ENCODE measurements at regions not wholly inside any gene's neighbourhood (a gene's known extent, or its start where the extent isn't known, plus 50 kb on each side); places are given as distances from the start of the nearest gene placed in this dataset.
"Not testable (repeated sequence)": the region's sequence is repeated elsewhere in the genome, so short reads cannot be mapped to it uniquely, and the experiment has no call there.

- DNase-seq (ENCODE audit: low spot score) (no peak), ATAC-seq (ENCODE audit: insufficient number of reproducible peaks, low FRiP score, low read depth) (no peak)
- H3K4me1 ChIP-seq (ENCODE audit: control insufficient read depth in 1 of 2, low read depth in 2 of 2), result no peaks in the 10 kb centered on the region
- no peaks in the 10 kb centered on the region for H3K36me3 ChIP-seq
- TF ChIP-seq, protein P1, sequence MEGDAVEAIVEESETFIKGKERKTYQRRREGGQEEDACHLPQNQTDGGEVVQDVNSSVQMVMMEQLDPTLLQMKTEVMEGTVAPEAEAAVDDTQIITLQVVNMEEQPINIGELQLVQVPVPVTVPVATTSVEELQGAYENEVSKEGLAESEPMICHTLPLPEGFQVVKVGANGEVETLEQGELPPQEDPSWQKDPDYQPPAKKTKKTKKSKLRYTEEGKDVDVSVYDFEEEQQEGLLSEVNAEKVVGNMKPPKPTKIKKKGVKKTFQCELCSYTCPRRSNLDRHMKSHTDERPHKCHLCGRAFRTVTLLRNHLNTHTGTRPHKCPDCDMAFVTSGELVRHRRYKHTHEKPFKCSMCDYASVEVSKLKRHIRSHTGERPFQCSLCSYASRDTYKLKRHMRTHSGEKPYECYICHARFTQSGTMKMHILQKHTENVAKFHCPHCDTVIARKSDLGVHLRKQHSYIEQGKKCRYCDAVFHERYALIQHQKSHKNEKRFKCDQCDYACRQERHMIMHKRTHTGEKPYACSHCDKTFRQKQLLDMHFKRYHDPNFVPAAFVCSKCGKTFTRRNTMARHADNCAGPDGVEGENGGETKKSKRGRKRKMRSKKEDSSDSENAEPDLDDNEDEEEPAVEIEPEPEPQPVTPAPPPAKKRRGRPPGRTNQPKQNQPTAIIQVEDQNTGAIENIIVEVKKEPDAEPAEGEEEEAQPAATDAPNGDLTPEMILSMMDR (IDR thresholded peaks at IDR 0.05), result no peak
- no peaks in the 10 kb centered on the region for H3K9me3 ChIP-seq
- no peaks in the 10 kb centered on the region for H3K27me3 ChIP-seq (replicated peaks; ENCODE audit: insufficient read depth)
- no peak overlapping the region for H3K4me3 ChIP-seq
- no peak overlapping the region for H3K27ac ChIP-seq
These were observed 363.2 kb downstream of the OMA1 start for GRCh38 chr1:58183286-58183685.

GRCh38 chr1:58180537-58180936 lies 366.0 kb downstream of the OMA1 start:
- DNase-seq (ENCODE audit: low spot score) (no peak), ATAC-seq (ENCODE audit: insufficient number of reproducible peaks, low FRiP score, low read depth) (no peak)
- TF ChIP-seq, protein P1 (IDR thresholded peaks at IDR 0.05), result no peak
- Histone ChIP-seq H3K9me3 (no peaks in the 10 kb centered on the region), H3K27ac (no peak overlapping the region), H3K4me1 (ENCODE audit: control insufficient read depth in 1 of 2, low read depth in 2 of 2) (no peaks in the 10 kb centered on the region), H3K4me3 (no peak overlapping the region), H3K27me3 (replicated peaks; ENCODE audit: insufficient read depth) (no peaks in the 10 kb centered on the region), H3K36me3 (no peaks in the 10 kb centered on the region)

DNA sequence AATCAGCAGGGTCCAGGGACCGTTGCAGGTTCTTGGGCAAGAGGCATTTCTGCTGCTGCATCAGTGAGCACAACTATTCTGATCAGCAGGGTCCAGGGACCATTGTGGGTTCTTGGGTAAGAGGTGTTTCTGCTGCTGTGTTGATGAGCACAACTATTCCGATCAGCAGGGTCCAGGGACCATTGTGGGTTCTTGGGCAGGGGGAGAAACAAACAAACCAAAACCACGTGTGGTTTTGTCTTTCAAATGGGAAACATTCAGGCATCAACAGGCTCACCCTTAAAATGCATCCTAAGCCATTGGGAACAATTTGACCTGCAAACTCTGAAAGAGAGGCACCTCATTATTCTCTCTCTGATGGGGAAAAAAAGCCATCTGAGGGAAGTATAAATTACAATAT lies 377.4 kb downstream of the OMA1 start:
- not testable (repeated sequence) for H3K9me3 ChIP-seq; H3K4me1 ChIP-seq (ENCODE audit: control insufficient read depth in 1 of 2, low read depth in 2 of 2); H3K27me3 ChIP-seq (replicated peaks; ENCODE audit: insufficient read depth); H3K36me3 ChIP-seq; H3K27ac ChIP-seq; DNase-seq (ENCODE audit: low spot score); ATAC-seq (ENCODE audit: insufficient number of reproducible peaks, low FRiP score, low read depth); H3K4me3 ChIP-seq

GRCh38 chr1:58167131-58167530 lies 379.4 kb downstream of the OMA1 start:
- DNase-seq (ENCODE audit: low spot score); H3K4me1 ChIP-seq (ENCODE audit: control insufficient read depth in 1 of 2, low read depth in 2 of 2); H3K27ac ChIP-seq; H3K27me3 ChIP-seq (replicated peaks; ENCODE audit: insufficient read depth); H3K9me3 ChIP-seq; H3K36me3 ChIP-seq; ATAC-seq (ENCODE audit: insufficient number of reproducible peaks, low FRiP score, low read depth); H3K4me3 ChIP-seq: not testable (repeated sequence)

GRCh38 chr1:58166417-58166816 lies 380.1 kb downstream of the OMA1 start:
- H3K27me3 ChIP-seq (replicated peaks; ENCODE audit: insufficient read depth), result no peaks in the 10 kb centered on the region
- ATAC-seq (ENCODE audit: insufficient number of reproducible peaks, low FRiP score, low read depth) (no peak), DNase-seq (ENCODE audit: low spot score) (no peak)
- H3K4me1 ChIP-seq (ENCODE audit: control insufficient read depth in 1 of 2, low read depth in 2 of 2), result no peaks in the 10 kb centered on the region
- TF ChIP-seq, protein P1 (IDR thresholded peaks at IDR 0.05), result no peak
- H3K9me3 ChIP-seq, result no peaks in the 10 kb centered on the region
- no peaks in the 10 kb centered on the region for H3K36me3 ChIP-seq
- no peak overlapping the region for H3K27ac ChIP-seq
- H3K4me3 ChIP-seq, result no peak overlapping the region

DNA sequence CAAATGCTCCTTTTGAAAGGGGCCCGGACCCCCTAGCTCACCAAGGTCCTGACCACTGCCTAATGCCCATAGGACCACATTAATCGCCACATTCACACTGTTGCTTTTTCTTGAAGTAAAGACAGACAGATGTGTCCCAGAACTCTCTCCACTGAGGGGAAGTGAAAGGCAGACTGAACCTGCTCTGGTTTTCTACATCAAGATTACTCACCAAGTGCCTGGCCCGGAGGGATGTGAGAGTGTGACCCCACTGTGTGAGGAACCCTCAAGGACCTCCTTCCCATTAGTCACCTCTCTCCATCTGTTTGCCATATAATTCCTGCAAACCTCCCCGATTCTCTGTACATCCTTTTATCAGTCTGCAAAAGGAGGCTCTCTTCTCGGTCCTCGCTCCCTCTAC lies 381.5 kb downstream of the OMA1 start:
- ATAC-seq (ENCODE audit: insufficient number of reproducible peaks, low FRiP score, low read depth), result no peak
- H3K27ac ChIP-seq, result no peak overlapping the region
- no peak overlapping the region for H3K4me3 ChIP-seq
- no peaks in the 10 kb centered on the region for H3K27me3 ChIP-seq (replicated peaks; ENCODE audit: insufficient read depth)
- TF ChIP-seq, protein P1 (IDR thresholded peaks at IDR 0.05), result no peak
- H3K9me3 ChIP-seq, result no peaks in the 10 kb centered on the region
- no peaks in the 10 kb centered on the region for H3K4me1 ChIP-seq (ENCODE audit: control insufficient read depth in 1 of 2, low read depth in 2 of 2)
- DNase-seq (ENCODE audit: low spot score), result no peak
- H3K36me3 ChIP-seq, result no peaks in the 10 kb centered on the region

Measured in thoracic aorta (tissue), 2 donors.